Hematopoietic multipotent progenitor cell (in vitro differentiated cells): ENCODE measurements at regions not wholly inside any gene's neighbourhood (a gene's known extent, or its start where the extent isn't known, plus 50 kb on each side); places are given as distances from the start of the nearest gene placed in this dataset. TPM values are rescaled to one million over a fixed set of nuclear protein-coding genes. Genes with fewer than 3 reads are reported as not detected.

Experiments used
- DNase-seq, 3 donors: peaks; one replicate each; pipeline ENCODE4 v3.0.0-alpha.2; 2011 to 2015; ENCODE audit warnings: low read depth in 2 of 3, low spot score in 2 of 3
- small RNA-seq: library from RNA; depleted of rRNA; stranded (forward); fragments of <200 nt; gene quantifications from one replicate; pipeline ENCODE3, GENCODE V24; 2012

DNA sequence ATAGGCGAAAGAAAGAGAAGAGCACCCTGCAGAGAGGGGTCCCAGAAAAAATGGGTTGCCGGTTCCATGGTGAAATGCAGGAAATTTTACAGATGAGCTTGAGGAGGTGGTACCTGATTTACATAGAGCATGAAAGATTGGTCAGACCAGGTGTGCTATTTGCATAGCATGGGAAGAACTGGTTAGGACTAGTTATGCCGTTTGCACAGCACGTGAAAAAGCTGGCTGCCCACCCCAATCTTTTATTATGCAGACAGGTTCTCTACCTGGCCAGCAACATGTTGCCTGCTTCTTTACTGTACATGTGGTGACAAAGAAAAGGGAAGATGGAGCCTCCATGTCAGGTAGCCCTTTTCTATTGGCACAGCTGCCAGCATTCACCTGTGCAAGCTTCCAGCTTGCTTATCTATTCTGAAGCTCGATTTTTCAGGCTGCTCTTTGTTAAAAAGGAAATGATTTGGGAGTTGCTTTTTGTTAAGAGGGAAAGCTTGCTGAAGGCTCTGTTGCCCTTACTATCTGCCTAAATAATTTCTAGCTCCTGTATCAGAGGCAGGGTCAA is 62.9 kb upstream of the ELK3 start:
- DNase-seq = no peak

DNA sequence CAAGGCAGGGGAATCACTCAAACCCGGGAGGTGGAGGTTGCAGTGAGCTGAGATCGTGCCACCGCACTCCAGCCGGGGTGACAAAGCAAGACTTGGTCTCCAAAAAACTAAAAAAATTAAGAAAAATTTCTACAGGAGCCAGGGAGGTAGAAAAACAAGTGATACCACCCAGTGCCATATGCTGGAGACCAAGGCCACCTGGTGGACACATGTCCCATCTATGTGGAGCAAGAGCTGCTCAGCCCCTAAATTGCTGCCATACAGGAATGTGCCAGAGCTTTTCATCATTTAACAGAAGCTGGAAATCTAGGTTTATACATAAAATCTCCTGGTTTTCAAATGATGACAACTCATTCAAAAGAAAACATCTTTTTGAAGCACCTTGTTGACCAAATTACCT is 61.4 kb upstream of the ELK3 start:
- DNase-seq = peak in 2 of 3 donors; percentile 67 to 83

DNA sequence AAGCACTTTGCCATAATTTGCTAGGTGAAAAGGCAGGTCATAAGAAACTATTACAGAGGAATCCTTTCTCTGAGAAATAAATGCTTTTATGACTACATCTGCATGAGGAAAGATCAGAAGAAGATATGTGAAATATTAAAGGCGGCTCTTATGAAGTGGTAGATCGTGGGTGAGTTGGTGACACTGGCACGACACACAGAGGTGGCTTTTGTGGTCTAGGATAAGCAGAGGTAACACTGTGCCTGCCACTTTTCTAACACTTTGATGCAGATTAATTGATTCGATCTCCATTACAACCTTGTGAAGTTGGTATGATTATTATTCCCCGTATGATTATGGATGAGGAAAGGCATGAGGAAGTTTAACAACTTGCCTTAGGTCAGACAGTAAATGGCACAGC is 60.0 kb upstream of the ELK3 start:
- no peak for DNase-seq

DNA sequence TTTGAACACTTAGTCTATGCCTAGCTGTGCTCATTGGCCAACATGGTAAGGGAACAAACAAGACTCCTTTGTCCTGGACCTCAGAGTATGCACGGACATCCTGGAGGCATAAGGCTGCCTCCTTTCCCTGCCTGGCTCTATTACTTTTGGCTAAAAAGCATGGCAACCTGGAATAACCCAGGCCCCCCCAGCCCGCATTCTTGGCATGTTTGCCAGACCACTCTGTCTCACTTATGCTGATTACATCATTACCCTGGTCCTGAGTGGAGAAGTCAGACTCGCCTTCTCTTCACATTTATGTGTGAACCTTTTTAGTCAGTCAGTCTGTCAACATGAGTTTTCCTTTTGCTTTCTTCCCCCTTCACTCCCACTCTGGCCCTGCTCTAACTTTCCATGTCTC is 58.0 kb upstream of the ELK3 start:
- no peak for DNase-seq

DNA sequence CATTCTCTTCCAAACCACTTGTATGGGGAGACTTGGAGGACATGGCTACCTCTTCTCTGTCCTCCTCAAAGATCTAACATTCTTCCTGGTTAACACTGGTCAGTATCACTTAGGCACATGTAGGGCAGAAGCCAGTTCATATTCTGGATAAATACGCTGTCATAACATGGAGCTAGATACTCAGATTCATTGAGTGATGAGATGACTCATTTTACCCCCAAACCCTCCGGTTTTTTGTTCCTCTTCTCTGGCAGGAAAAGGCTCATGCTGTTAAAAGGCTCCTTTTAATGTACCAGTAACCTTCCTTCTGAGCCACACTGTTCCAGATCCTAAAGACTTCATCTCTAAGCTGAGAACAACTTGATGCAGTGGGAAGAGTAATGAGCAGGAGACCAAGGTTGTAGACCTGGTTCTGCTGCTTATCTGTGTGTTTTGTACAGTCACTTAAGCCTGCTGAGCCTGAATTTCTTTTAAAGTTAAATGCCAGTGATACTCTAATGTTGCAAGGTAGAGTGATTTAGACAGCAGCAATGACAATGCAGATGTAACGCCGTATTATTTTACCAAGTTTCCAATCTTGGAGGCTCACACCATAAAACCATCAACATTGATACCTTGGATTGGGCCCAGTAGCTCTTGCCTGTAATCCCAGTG is 57.3 kb upstream of the ELK3 start:
- peak in 2 of 3 donors; percentile 24 to 26 for DNase-seq

DNA sequence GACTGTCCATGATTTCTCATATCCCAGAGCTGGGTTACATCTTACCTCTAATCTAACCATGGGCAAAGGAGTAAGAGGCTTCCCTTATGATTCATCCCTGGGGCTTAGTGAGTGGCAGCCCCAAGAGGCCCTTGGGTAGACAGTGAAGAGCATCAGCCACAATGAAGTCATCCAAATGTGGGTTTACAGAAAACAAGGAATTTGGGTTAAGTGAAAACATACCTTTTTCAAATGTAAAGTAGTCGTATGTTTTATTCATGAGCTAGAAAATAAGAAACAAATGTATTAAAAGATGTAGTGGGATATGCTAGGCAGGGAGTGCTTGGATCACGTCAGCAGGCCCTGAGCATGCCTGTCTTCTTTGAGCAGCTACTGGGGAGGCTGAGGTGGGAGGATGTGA is 54.0 kb upstream of the ELK3 start:
- DNase-seq = no peak

DNA sequence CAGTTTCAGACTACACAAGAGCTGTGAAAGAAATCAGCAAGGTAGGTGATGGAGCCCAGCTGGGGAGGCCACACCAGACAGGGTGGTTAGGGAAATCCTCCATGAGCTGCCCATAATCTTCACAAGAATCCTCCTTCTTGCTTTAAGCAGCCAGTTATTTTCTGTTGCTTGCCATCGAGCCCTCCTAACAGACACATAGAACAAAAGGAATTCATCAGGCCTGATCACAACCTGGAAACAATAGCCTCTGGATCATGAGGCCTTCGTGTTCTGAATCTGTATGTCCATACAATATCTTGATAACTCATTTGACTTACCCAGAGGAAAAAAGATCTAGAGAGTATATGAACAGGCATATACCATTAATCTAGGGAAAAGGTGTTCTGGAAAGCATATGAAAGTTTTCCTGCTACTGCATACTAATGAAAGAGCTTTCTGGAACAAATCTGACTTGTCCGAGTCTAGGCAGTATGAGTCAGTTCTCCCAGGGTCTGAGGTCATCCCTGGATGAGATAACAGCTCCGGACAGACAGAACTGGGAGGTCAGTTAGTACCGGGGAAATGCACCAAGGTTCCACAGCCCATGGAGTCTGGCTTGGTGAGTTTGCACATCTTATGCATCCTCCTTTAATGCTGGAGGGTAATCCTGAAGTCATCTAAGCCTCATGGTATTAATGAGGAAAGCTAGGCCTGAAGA is 52.8 kb upstream of the ELK3 start:
- no peak for DNase-seq

DNA sequence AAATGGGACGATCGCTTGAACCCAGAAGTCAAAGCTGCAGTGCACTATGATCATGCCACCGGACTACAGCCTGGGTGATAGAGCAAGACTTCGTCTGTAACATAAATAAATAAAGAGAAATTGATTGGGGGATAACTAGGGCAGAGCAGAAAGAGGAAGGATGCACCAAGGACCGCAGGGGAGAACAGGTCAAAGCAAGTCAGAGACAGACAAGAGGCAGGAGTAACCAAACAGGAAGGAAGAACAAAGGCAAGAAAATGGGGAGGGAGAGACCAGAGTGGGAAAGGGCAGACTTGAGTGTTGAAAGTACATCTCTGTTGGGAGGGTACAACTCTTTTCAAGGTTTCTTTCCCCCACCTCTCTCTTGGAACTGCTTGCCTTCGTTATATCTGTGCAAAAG is 50.8 kb upstream of the ELK3 start:
- DNase-seq = peak in 2 of 3 donors; percentile 16 to 45

DNA sequence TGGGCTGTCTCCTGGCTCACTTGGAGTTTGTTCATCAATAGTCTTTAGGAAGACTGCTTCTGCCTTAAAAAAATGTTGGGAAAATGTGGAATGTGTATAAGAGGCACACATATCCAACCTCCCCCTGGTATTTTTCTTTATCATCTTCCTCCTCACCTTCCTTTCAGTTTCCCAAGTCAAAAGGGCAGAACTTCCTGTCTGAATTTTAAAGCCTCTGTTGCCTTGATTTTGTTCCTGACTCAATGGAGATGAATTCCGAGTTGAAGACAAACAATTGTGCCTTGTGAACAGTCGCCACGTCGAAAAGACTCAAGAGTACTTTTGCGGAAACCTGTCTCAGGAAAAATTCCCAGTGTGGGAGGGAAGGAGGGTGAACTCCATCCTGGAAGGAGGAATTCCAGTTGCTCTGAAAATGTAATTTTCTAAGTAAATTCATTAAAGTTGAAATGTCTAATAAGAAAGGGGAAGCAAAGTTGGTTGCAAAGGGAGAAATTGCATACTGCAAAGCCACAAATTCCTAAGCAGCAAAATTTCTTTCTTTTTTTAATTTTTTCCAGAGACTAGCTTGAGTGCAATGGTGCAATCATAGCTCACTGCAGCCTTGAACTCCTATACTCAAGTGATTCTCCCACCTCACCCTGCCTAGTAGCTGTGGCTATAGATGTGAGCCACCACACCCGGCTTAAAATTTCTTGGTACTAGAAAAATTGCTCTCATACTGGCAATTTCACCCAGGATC is 50.2 kb upstream of the ELK3 start:
- no peak for DNase-seq

Small RNAs in the stretch of these regions (small RNA-seq; reads per million reads assigned to genes)
- gene RN7SL88P = not detected
